IMR-90 (cell line): ENCODE measurements at regions not wholly inside any gene's neighbourhood (a gene's known extent, or its start where the extent isn't known, plus 50 kb on each side); places are given as distances from the start of the nearest gene placed in this dataset.

Experiments used
- CEBPB ChIP-seq: IDR thresholded peaks from 2 replicates; pipeline ENCODE4 v1.6.1; 2012; ENCODE audit warnings: low read depth, low read length, improper control_type of control experiment
- MAFK ChIP-seq: IDR thresholded peaks from 2 replicates; pipeline ENCODE4 v1.6.1; 2012; ENCODE audit warnings: low read depth, low read length, improper control_type of control experiment
- MAZ ChIP-seq: IDR thresholded peaks from 2 replicates; pipeline ENCODE4 v1.6.1; 2012; ENCODE audit warnings: low read depth, mild to moderate bottlenecking, low read length, improper control_type of control experiment, moderate library complexity, borderline replicate concordance
- MXI1 ChIP-seq: IDR thresholded peaks from 2 replicates; pipeline ENCODE4 v1.6.1; 2012; ENCODE audit warnings: low read depth, mild to moderate bottlenecking, low read length, moderate library complexity, borderline replicate concordance
- NFE2L2 ChIP-seq: fragments of 150-350 bp; IDR thresholded peaks from 2 replicates; pipeline ENCODE4 v1.6.1; 2016; ENCODE audit warnings: low read depth, mild to moderate bottlenecking, low read length
- POLR2A ChIP-seq: IDR thresholded peaks from 2 replicates; pipeline ENCODE4 v1.6.1; 2012; ENCODE audit warnings: mild to moderate bottlenecking, low read depth, low read length
- RAD21 ChIP-seq: IDR thresholded peaks from 2 replicates; pipeline ENCODE4 v1.6.1; 2012; ENCODE audit warnings: low read length, improper control_type of control experiment
- RCOR1 ChIP-seq: IDR thresholded peaks from 2 replicates; pipeline ENCODE4 v1.6.1; 2012; ENCODE audit warnings: mild to moderate bottlenecking, low read length, improper control_type of control experiment; ENCODE audit not compliant: insufficient replicate concordance
- SMC3 ChIP-seq: fragments of 150-350 bp; IDR thresholded peaks from 2 replicates; pipeline ENCODE4 v1.6.1; 2016; ENCODE audit warnings: low read depth, mild to moderate bottlenecking, antibody characterized with exemption, low read length, moderate library complexity
- TF ChIP-seq, protein P1 (sequence below): conservative IDR thresholded peaks from 2 replicates; pipeline ENCODE4 v1.5.1; 2012; ENCODE audit warnings: mild to moderate bottlenecking, low read depth, low read length, improper control_type of control experiment
- TF ChIP-seq, protein P2 (sequence below): fragments of 150-350 bp; IDR thresholded peaks from 2 replicates; pipeline ENCODE4 v1.6.1; 2017; ENCODE audit warnings: mild to moderate bottlenecking, antibody characterized with exemption, low read length, low read depth

GRCh38 chr7:155373359-155374273 lies 75.9 kb downstream of the INSIG1 start:
- TF ChIP-seq RCOR1: no peak
- no peak for TF ChIP-seq POLR2A
- TF ChIP-seq, protein P1, sequence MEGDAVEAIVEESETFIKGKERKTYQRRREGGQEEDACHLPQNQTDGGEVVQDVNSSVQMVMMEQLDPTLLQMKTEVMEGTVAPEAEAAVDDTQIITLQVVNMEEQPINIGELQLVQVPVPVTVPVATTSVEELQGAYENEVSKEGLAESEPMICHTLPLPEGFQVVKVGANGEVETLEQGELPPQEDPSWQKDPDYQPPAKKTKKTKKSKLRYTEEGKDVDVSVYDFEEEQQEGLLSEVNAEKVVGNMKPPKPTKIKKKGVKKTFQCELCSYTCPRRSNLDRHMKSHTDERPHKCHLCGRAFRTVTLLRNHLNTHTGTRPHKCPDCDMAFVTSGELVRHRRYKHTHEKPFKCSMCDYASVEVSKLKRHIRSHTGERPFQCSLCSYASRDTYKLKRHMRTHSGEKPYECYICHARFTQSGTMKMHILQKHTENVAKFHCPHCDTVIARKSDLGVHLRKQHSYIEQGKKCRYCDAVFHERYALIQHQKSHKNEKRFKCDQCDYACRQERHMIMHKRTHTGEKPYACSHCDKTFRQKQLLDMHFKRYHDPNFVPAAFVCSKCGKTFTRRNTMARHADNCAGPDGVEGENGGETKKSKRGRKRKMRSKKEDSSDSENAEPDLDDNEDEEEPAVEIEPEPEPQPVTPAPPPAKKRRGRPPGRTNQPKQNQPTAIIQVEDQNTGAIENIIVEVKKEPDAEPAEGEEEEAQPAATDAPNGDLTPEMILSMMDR: no peak
- no peak for TF ChIP-seq MAZ
- no peak for TF ChIP-seq NFE2L2
- TF ChIP-seq RAD21: no peak
- TF ChIP-seq, protein P2, sequence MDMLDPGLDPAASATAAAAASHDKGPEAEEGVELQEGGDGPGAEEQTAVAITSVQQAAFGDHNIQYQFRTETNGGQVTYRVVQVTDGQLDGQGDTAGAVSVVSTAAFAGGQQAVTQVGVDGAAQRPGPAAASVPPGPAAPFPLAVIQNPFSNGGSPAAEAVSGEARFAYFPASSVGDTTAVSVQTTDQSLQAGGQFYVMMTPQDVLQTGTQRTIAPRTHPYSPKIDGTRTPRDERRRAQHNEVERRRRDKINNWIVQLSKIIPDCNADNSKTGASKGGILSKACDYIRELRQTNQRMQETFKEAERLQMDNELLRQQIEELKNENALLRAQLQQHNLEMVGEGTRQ: no peak
- no peak for TF ChIP-seq MXI1
- no peak for TF ChIP-seq MAFK
- no peak for TF ChIP-seq CEBPB
- TF ChIP-seq SMC3: no peak
